ENCODE measurements at regions not wholly inside any gene's neighbourhood (a gene's known extent, or its start where the extent isn't known, plus 50 kb on each side); places are given as distances from the start of the nearest gene placed in this dataset.

- Histone ChIP-seq H3K4me3 (ENCODE audit: control insufficient read depth in 1 of 7, extremely low read depth in 1 of 7, insufficient read depth in 4 of 7, low read depth in 2 of 7, low read length in 6 of 7) (no peak overlapping the region), H3K9me3 (ENCODE audit: control extremely low read depth in 1 of 5, control insufficient read depth in 4 of 5, insufficient read depth in 2 of 5, low read depth in 1 of 5, low read length in 4 of 5) (peaks cover 0 to 2% (median 0%) of the 10 kb centered on the region in 5 experiments), H3K36me3 (ENCODE audit: control insufficient read depth in 4 of 4, insufficient read depth in 4 of 4, low read length in 3 of 4) (no peaks in the 10 kb centered on the region), H3K27ac (ENCODE audit: insufficient read depth in 1 of 2, low read depth in 1 of 2, low read length in 2 of 2, poor library complexity in 1 of 2, severe bottlenecking in 2 of 2) (no peak overlapping the region), H3K27me3 (replicated peaks in 2 of 5; ENCODE audit: control insufficient read depth in 4 of 5, insufficient read depth in 5 of 5, low read length in 4 of 5) (peaks cover 0 to 66% (median 4%) of the 10 kb centered on the region in 5 experiments), H3K4me1 (ENCODE audit: control extremely low read depth in 1 of 4, control insufficient read depth in 4 of 4, insufficient read depth in 4 of 4, low read length in 3 of 4) (no peaks in the 10 kb centered on the region)
- ChIA-PET CTCF (no interaction called here), POLR2A (no interaction called here)
- WGBS (ENCODE audit: insufficient coverage), result 92% methylated on average over 2 of the region's 2 CpGs
- DNase-seq, result no peak
These were observed 102.1 kb upstream of the PRR20G start for GRCh38 chr3:127389913-127390312.

- no peak for DNase-seq
- Histone ChIP-seq H3K4me1 (ENCODE audit: control extremely low read depth in 1 of 4, control insufficient read depth in 4 of 4, insufficient read depth in 4 of 4, low read length in 3 of 4) (no peaks in the 10 kb centered on the region), H3K36me3 (ENCODE audit: control insufficient read depth in 4 of 4, insufficient read depth in 4 of 4, low read length in 3 of 4) (no peaks in the 10 kb centered on the region), H3K27me3 (replicated peaks in 2 of 5; ENCODE audit: control insufficient read depth in 4 of 5, insufficient read depth in 5 of 5, low read length in 4 of 5) (peaks cover 0 to 65% (median 4%) of the 10 kb centered on the region in 5 experiments), H3K27ac (ENCODE audit: insufficient read depth in 1 of 2, low read depth in 1 of 2, low read length in 2 of 2, poor library complexity in 1 of 2, severe bottlenecking in 2 of 2) (no peak overlapping the region), H3K4me3 (ENCODE audit: control insufficient read depth in 1 of 7, extremely low read depth in 1 of 7, insufficient read depth in 4 of 7, low read depth in 2 of 7, low read length in 6 of 7) (no peak overlapping the region), H3K9me3 (ENCODE audit: control extremely low read depth in 1 of 5, control insufficient read depth in 4 of 5, insufficient read depth in 2 of 5, low read depth in 1 of 5, low read length in 4 of 5) (peaks cover 0 to 2% (median 0%) of the 10 kb centered on the region in 5 experiments)
- ChIA-PET CTCF (no interaction called here), POLR2A (no interaction called here)
- WGBS (ENCODE audit: insufficient coverage), result 92% methylated on average over 10 of the region's 10 CpGs
These were observed 101.6 kb upstream of the PRR20G start for GRCh38 chr3:127389420-127389819.

GRCh38 chr3:127388427-127388826 lies 100.6 kb upstream of the PRR20G start:
- Histone ChIP-seq H3K27me3 (replicated peaks in 2 of 5; ENCODE audit: control insufficient read depth in 4 of 5, insufficient read depth in 5 of 5, low read length in 4 of 5) (peaks cover 0 to 63% (median 5%) of the 10 kb centered on the region in 5 experiments), H3K9me3 (ENCODE audit: control extremely low read depth in 1 of 5, control insufficient read depth in 4 of 5, insufficient read depth in 2 of 5, low read depth in 1 of 5, low read length in 4 of 5) (peaks cover 0 to 2% (median 0%) of the 10 kb centered on the region in 5 experiments), H3K4me1 (ENCODE audit: control extremely low read depth in 1 of 4, control insufficient read depth in 4 of 4, insufficient read depth in 4 of 4, low read length in 3 of 4) (no peaks in the 10 kb centered on the region), H3K4me3 (ENCODE audit: control insufficient read depth in 1 of 7, extremely low read depth in 1 of 7, insufficient read depth in 4 of 7, low read depth in 2 of 7, low read length in 6 of 7) (no peak overlapping the region), H3K27ac (ENCODE audit: insufficient read depth in 1 of 2, low read depth in 1 of 2, low read length in 2 of 2, poor library complexity in 1 of 2, severe bottlenecking in 2 of 2) (no peak overlapping the region), H3K36me3 (ENCODE audit: control insufficient read depth in 4 of 4, insufficient read depth in 4 of 4, low read length in 3 of 4) (no peaks in the 10 kb centered on the region)
- CTCF ChIA-PET, result no interaction called here
- DNase-seq, result no peak
- POLR2A ChIA-PET, result no interaction called here
- WGBS (ENCODE audit: insufficient coverage), result 85% methylated on average over 9 of the region's 9 CpGs

- POLR2A ChIA-PET, result no interaction called here
- CTCF ChIA-PET, result no interaction called here
- H3K27me3 ChIP-seq (replicated peaks in 2 of 5; ENCODE audit: control insufficient read depth in 4 of 5, insufficient read depth in 5 of 5, low read length in 4 of 5), result peaks cover 0 to 60% (median 6%) of the 10 kb centered on the region in 5 experiments
- 90% methylated on average over 5 of the region's 8 CpGs for WGBS (ENCODE audit: insufficient coverage)
- no peak overlapping the region for H3K4me3 ChIP-seq (ENCODE audit: control insufficient read depth in 1 of 7, extremely low read depth in 1 of 7, insufficient read depth in 4 of 7, low read depth in 2 of 7, low read length in 6 of 7)
- no peak for DNase-seq
- no peak overlapping the region for H3K27ac ChIP-seq (ENCODE audit: insufficient read depth in 1 of 2, low read depth in 1 of 2, low read length in 2 of 2, poor library complexity in 1 of 2, severe bottlenecking in 2 of 2)
- no peaks in the 10 kb centered on the region for H3K36me3 ChIP-seq (ENCODE audit: control insufficient read depth in 4 of 4, insufficient read depth in 4 of 4, low read length in 3 of 4)
- no peaks in the 10 kb centered on the region for H3K4me1 ChIP-seq (ENCODE audit: control extremely low read depth in 1 of 4, control insufficient read depth in 4 of 4, insufficient read depth in 4 of 4, low read length in 3 of 4)
- no peaks in the 10 kb centered on the region for H3K9me3 ChIP-seq (ENCODE audit: control extremely low read depth in 1 of 5, control insufficient read depth in 4 of 5, insufficient read depth in 2 of 5, low read depth in 1 of 5, low read length in 4 of 5)
These were observed 99.8 kb upstream of the PRR20G start for GRCh38 chr3:127387556-127388153.

GRCh38 chr3:127387119-127387518 lies 99.3 kb upstream of the PRR20G start:
- ChIA-PET POLR2A (no interaction called here), CTCF (no interaction called here)
- H3K4me1 ChIP-seq (ENCODE audit: control extremely low read depth in 1 of 4, control insufficient read depth in 4 of 4, insufficient read depth in 4 of 4, low read length in 3 of 4), result no peaks in the 10 kb centered on the region
- no peaks in the 10 kb centered on the region for H3K36me3 ChIP-seq (ENCODE audit: control insufficient read depth in 4 of 4, insufficient read depth in 4 of 4, low read length in 3 of 4)
- WGBS (ENCODE audit: insufficient coverage), result 100% methylated on average over 1 of the region's 8 CpGs
- no peak for DNase-seq
- H3K27ac ChIP-seq (ENCODE audit: insufficient read depth in 1 of 2, low read depth in 1 of 2, low read length in 2 of 2, poor library complexity in 1 of 2, severe bottlenecking in 2 of 2), result no peak overlapping the region
- no peak overlapping the region for H3K4me3 ChIP-seq (ENCODE audit: control insufficient read depth in 1 of 7, extremely low read depth in 1 of 7, insufficient read depth in 4 of 7, low read depth in 2 of 7, low read length in 6 of 7)
- peaks cover 0 to 57% (median 5%) of the 10 kb centered on the region in 5 experiments for H3K27me3 ChIP-seq (replicated peaks in 2 of 5; ENCODE audit: control insufficient read depth in 4 of 5, insufficient read depth in 5 of 5, low read length in 4 of 5)
- H3K9me3 ChIP-seq (ENCODE audit: control extremely low read depth in 1 of 5, control insufficient read depth in 4 of 5, insufficient read depth in 2 of 5, low read depth in 1 of 5, low read length in 4 of 5), result no peaks in the 10 kb centered on the region

- H3K9me3 ChIP-seq (ENCODE audit: control extremely low read depth in 1 of 5, control insufficient read depth in 4 of 5, insufficient read depth in 2 of 5, low read depth in 1 of 5, low read length in 4 of 5), result peaks cover 0 to 5% (median 0%) of the 10 kb centered on the region in 5 experiments
- H3K36me3 ChIP-seq (ENCODE audit: control insufficient read depth in 4 of 4, insufficient read depth in 4 of 4, low read length in 3 of 4), result no peaks in the 10 kb centered on the region
- no peak overlapping the region for H3K27ac ChIP-seq (ENCODE audit: insufficient read depth in 1 of 2, low read depth in 1 of 2, low read length in 2 of 2, poor library complexity in 1 of 2, severe bottlenecking in 2 of 2)
- DNase-seq, result no peak
- CTCF ChIA-PET, result no interaction called here
- WGBS (ENCODE audit: insufficient coverage), result 99% methylated on average over 6 of the region's 9 CpGs
- no peaks in the 10 kb centered on the region for H3K4me1 ChIP-seq (ENCODE audit: control extremely low read depth in 1 of 4, control insufficient read depth in 4 of 4, insufficient read depth in 4 of 4, low read length in 3 of 4)
- POLR2A ChIA-PET, result no interaction called here
- H3K4me3 ChIP-seq (ENCODE audit: control insufficient read depth in 1 of 7, extremely low read depth in 1 of 7, insufficient read depth in 4 of 7, low read depth in 2 of 7, low read length in 6 of 7), result no peak overlapping the region
- peaks cover 0 to 52% (median 5%) of the 10 kb centered on the region in 5 experiments for H3K27me3 ChIP-seq (replicated peaks in 2 of 5; ENCODE audit: control insufficient read depth in 4 of 5, insufficient read depth in 5 of 5, low read length in 4 of 5)
These were observed 98.6 kb upstream of the PRR20G start for GRCh38 chr3:127386490-127386889.

GRCh38 chr3:127385540-127385870 lies 97.7 kb upstream of the PRR20G start:
- Histone ChIP-seq H3K27me3 (replicated peaks in 2 of 5; ENCODE audit: control insufficient read depth in 4 of 5, insufficient read depth in 5 of 5, low read length in 4 of 5) (peaks cover 0 to 60% (median 5%) of the 10 kb centered on the region in 5 experiments), H3K27ac (ENCODE audit: insufficient read depth in 1 of 2, low read depth in 1 of 2, low read length in 2 of 2, poor library complexity in 1 of 2, severe bottlenecking in 2 of 2) (no peak overlapping the region), H3K36me3 (ENCODE audit: control insufficient read depth in 4 of 4, insufficient read depth in 4 of 4, low read length in 3 of 4) (no peaks in the 10 kb centered on the region), H3K4me3 (ENCODE audit: control insufficient read depth in 1 of 7, extremely low read depth in 1 of 7, insufficient read depth in 4 of 7, low read depth in 2 of 7, low read length in 6 of 7) (no peak overlapping the region), H3K4me1 (ENCODE audit: control extremely low read depth in 1 of 4, control insufficient read depth in 4 of 4, insufficient read depth in 4 of 4, low read length in 3 of 4) (no peaks in the 10 kb centered on the region), H3K9me3 (ENCODE audit: control extremely low read depth in 1 of 5, control insufficient read depth in 4 of 5, insufficient read depth in 2 of 5, low read depth in 1 of 5, low read length in 4 of 5) (peaks cover 0 to 10% (median 2%) of the 10 kb centered on the region in 5 experiments)
- WGBS (ENCODE audit: insufficient coverage), result 100% methylated on average over 1 of the region's 5 CpGs
- POLR2A ChIA-PET, result no interaction called here
- DNase-seq, result no peak
- CTCF ChIA-PET, result no interaction called here

All from common myeloid progenitor, CD34-positive (primary cell).